Stimulated activated CD8-positive, alpha-beta memory T cell treated with anti-CD3 and anti-CD28 coated beads, Interleukin-4, amount 100 ng/mL, for 48 hours (primary cell): ENCODE measurements at regions not wholly inside any gene's neighbourhood (a gene's known extent, or its start where the extent isn't known, plus 50 kb on each side); places are given as distances from the start of the nearest gene placed in this dataset.
"Not testable (repeated sequence)": the region's sequence is repeated elsewhere in the genome, so short reads cannot be mapped to it uniquely, and the experiment has no call there.

ENCODE experiments used
- DNase-seq: peaks from one replicate; pipeline ENCODE4 v3.0.0-alpha.2; 2020

DNA sequence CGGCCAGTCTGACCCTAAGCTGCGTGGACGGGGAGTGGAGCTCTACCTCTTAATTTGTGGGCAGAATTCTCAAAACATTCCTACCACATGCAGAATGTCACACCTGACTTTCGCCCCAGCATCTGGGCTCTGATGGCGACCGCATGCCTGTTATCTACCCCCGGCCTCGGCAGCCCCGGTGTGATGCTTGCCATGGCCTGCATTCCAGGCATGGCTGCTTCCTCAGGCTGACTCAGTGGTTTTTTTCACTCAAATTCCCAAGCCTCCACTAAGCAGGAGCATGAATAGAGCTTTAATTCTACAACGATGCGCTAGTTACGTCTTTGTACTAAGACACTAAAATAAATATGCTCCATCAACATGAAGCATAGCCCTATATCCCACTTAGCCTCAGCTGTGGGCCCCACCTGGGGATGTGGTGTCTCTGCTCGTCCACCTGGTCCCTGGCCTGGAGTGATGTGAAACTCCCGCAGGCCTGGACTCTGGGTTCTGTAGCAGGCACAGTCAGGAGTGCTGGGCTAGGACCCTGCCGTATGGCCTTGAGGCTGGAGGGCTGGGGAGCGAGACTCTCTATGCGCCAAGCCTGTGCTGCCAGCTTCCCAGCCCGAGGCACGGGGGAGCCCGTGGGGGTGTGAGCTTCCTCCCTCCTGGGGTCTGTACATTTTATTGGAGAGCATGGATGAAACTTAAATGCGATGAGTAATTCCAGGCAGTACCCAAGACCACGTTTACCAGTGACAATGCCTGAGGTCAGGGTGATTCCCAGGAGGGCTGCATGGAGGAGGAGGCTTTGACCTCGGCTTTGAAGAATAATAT is 153.2 kb downstream of the CTTN start:
- no peak for DNase-seq

DNA sequence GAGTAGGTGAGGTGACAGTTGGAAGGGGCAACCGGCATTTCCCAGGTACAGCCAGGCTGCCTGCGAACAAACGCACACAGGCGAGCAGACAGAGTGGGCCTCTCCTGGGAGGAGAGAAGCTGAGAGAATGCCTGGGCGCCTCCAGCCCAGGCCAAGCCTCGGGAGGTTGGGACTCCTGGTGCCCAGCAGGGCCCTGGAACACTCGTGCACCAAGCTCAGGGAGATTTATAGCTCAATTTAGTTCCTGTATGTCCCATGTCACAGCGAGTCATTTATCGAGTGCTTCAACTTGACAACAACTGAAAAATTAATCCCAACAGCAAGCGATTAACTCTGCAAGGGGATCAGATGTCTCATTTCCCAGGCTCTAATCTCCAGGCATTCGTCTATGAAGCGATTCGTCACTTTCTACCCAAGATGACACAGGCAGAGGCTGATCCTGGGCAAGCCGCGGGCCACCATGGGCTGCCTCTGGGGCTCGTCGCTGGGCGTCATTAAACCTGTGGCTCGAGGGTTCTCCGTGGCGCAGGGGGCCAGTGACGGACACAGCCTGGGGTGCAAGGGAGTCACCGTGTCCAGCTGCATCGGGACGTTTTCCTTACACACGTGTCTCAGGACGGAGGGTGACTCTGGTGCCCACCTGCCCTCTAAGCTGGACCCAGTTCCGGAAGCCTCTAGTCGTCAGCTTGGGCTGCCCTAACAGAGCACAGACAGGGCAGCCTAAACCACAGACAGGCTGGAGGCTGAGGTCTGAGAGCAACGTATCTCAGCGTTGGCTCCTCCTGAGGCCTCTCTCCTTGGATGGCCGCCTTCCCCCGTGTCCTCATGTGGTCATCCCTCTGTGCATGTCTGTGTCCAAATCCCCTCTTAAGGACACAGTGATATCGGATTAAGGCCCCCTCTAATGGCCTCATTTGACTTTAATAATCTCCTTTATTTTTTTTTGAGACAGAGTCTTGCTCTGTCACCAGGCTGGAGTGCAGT is 154.1 kb downstream of the CTTN start:
- no peak for DNase-seq

DNA sequence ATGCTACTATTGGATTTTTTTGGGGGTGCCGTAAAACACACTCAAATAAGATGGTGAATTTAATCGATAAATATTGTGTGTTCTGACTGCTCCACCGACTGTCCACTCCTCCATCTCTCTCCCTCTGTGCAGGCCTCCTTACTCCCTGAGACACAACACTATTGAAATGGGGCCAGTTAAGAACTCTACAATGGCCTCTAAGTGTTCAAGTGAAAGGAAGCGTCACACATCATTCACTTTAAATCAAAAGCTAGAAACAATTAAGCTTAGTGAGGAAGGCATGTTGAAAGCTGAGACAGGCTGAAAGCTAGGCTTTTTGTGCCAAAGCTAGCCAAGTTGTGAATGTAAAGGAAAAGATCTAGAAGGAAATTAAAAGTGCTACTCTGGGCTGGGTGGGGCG is 156.7 kb downstream of the CTTN start:
- no peak for DNase-seq

DNA sequence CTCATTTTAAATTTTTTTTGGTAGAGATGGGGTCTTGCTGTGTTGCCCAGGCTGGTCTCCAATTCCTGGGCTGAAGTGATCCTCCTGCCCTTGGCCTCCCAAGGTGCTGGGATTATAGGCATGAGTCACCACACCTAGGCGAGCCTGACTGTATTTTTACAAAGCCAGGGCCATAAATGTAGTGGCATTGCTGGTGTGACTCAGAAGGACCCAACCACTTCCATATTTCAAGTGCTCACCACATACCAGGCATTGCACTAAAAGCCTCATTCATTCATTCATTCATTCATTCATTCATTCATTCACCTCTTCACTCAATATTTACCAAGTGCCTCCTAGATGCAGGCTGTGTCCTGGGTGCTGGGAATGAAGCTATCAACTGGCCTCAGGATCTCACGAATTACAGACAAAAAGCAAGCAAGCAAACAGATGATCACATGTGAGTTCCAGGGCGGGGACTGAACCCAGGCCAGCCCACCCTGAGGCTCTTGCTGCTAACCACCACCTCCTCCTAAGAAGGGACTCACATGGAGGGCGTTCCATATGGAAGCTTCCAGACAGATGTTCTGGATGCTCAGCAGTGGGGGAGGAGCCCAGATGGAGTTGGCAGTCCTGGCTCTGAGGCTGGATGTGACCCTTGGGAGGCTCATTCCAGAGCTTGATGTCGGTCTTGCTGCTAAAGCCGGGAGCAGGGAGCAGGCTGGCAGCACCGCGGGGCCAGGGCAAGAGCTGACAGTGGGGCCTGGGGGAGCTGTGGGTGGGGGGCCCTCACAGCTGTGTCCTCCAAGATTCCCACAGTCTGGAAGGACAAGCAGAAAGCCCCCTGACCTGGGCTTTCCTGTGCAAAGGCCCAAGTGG is 158.8 kb downstream of the CTTN start:
- DNase-seq: no peak

DNA sequence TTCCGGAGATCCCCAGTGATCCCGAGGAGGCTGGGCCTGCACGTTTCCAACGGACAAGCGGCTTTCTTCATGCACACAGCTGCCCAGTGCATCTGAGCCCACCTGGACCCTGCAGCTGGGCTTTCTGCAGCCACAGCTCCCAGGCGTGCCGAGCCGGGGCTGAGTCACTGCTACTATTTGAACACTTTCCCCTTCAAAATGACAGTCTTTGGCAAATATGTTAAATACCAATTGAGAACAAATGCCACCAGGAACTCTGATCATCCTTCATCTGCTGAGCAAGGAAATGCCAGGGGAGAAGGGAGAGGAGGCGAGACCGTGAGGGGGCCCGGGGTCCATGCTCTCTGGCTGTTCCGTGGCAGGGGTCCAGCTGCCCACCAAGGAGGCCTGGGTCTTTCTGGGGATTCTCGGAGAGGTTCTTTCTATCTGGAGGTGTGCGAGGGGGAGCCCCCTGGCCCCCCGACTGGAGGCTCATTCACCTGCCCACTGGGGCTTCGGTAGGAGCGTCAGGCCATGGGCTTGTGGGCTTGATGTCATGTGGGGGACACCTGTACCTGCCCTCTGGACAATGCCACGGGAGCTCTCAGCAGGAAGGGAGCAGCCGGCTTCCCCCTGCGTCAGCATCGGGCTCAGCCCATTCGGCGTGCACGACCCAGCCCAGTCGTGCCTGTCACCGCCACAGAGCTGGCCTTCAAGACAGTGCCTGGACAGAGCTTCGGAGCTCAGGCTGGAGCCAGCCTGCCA is 159.6 kb downstream of the CTTN start:
- DNase-seq: no peak

DNA sequence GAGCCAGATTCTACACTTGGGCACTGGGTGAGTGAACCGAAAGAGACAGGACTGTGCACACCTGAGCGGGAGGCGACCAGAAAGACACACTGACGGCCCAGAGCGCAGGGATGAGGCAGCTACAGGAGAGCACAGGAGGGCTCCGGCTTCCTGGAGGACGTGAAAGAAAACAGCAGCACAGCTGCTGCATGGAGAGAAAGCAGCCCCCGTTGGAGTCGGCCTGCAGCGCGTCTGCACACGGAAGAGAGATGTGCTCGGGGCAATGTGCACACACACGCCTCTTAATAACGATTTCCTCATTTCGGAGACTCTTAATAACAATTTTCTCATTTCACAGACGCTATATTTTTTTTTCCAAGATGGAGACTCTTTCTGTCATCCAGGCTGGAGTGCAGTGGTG is 160.4 kb downstream of the CTTN start:
- DNase-seq: no peak

DNA sequence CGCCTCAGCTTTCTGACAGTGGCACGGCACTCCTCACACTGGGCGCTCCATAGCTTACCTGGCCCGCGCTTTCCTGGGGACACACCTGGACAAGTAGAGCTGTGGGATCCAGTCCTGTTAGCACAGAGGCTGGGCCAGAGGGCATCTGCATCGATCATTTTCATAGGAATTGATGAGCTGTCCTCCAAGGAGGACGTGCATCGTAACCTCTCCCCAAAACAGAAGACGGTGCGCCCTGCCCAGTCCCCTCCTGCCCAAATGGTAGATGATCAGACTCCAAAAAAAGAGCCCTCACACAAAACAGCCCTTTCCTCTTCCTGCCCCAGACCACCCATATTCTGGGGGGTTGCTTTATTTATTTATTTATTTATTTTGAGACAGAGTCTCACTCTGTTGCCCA is 161.2 kb downstream of the CTTN start:
- DNase-seq: no peak

DNA sequence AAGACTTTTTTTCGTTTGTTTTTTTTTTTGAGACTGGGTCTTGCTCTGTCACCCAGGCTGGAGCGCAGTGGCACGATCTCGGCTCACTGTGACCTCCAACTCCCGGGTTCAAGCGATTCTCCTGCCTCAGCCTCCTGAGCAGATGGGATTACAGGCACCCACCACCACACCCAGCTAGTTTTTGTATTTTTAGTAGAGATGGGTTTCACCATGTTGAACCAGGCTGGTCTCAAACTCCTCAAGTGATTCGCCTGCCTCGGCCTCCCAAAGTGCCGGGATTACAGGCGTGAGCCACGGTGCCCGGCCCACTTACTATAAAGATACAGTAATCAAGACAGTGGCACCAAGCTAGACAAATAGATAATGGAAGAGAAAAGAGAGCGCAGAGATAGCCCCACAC is 162.3 kb downstream of the CTTN start:
- DNase-seq: not testable (repeated sequence)

DNA sequence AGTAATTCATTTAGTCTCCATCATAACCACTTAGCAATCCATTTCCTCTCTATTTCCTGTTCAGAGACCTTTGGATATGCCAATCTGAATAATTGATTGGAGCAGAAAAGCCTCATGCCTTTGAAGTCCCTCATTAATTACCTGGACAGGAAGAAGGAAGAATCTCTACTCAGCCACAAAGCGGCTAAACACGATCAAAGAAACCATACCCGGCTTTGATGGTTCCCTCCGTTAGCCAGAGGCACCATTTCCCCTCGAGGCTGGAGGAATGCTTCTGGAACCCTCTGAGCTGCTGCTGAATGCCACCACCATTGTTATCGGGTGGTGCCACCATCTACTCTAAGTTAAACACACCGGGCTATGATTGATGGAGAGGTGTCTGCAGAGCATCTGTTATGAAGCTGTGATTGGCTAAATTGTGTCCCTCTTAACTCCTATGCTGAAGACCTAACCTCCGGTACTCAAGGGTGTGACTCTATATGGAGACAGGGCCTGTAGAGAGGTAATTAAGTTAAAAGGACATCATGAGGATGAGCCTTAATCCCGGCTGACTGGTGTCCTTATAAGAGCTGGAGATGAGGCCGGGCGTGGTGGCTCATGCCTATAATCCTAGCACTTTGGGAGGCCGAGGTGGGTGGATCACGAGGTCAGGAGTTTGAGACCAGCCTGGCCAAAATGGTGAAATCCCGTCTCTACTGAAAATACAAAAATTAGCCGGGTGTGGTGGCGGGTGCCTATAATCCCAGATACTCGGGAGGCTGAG is 168.6 kb downstream of the CTTN start:
- no peak for DNase-seq

DNA sequence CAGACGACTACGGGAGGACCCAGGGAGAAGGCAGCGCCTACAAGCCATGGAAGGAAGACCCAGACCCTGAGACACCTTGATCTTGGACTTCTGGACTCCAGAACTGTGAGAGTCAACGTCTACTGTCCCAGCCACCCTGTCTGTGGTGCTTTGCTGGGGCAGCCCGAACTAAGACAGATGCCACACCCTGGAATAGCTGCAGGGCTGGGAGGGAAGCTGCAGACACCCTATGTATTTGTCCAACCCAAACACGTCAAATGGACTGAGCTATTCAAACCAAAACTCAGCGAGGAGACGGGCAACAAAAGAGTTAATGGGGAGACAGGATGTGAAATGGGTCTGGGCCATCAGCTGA is 169.3 kb downstream of the CTTN start:
- no peak for DNase-seq

DNA sequence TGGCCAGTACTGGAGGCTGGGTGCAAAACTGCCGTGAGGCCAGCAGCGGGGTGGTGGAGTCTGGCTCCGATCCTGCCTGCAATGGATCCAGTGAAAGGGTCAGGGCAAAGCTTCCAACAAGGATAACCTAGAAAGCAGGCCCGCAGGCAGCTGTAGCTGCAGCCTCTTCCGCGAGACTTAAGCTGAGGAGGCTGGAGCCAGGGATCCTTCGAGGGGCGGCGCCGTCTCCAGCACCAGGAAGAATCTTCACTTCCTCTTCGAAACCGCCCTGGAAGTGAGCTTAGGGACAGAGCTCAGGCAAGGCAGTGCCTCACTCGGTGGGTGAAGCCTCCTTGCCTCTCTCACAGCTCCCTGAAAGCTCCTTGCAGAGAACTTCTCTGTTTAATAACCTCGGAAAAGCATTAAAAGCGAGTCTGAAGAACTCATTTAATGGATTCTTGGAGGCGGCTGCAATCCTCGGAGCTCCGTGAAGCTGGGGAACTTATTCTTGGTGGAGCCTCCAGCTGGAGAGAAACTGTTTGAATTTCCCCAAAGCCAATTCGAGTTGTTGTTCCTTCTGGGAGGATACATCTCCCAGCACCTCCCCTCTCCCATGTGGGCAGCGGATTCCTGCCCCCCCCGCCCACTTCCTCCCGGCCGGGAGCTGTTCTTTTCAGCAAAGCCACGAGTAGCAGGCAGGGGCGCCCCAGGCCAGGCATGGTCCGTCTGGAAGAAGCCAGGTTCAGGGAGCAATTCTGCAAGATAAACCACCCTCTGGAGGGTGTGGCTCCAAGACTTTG is 169.9 kb downstream of the CTTN start:
- DNase-seq: no peak

DNA sequence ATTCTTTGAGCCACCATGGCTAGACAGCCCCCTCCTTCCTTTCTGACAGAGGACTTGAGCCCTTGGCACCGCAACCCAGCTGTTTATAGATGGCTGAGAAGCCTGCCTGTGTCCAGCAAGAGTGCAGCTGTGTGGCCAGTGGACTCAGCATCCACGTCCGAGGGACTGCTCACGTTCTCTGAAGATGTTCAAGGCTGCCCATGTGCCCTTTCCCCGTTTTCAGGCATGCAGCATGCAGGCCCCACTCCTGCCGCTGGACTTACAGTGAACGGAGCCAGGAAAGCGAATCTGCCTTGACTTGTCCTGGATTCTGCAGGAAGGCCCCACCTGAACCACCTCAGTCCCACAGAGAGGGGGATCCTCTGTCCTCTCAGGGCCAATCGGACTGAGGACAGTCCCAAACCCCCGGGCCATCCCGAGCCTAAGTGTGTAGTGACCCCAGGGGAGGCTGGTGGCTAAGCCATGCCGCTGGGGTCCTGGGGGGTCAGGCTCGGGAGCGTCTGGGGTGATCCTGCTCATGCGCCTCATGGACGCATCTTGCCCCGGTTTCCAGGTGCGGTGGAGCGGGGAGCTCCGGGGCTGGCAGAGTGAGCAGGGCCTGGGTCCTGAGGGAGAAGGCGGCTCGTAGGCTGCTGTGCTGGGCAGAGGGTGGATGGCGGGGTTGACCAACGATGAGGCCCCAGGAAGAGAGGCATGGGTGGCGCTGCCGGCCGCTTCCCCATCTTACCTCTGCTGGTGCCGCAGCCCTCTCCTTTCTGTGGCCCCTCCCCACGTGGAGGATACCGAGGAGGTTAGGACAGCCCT is 170.7 kb downstream of the CTTN start:
- no peak for DNase-seq

DNA sequence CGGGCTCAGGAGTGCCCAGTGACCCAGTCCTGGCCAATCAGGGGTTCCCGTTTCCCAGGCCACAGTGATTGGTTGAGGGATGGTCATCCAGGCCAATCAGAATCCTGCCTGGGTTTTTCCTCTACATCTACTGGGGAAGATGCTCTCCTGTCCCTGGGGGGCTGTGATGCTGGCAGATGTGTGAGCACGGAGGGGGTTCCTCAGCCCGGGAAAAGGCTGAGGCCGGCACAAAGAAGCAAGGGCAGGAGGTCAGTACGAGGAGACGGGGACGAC is 171.2 kb downstream of the CTTN start:
- DNase-seq: no peak

DNA sequence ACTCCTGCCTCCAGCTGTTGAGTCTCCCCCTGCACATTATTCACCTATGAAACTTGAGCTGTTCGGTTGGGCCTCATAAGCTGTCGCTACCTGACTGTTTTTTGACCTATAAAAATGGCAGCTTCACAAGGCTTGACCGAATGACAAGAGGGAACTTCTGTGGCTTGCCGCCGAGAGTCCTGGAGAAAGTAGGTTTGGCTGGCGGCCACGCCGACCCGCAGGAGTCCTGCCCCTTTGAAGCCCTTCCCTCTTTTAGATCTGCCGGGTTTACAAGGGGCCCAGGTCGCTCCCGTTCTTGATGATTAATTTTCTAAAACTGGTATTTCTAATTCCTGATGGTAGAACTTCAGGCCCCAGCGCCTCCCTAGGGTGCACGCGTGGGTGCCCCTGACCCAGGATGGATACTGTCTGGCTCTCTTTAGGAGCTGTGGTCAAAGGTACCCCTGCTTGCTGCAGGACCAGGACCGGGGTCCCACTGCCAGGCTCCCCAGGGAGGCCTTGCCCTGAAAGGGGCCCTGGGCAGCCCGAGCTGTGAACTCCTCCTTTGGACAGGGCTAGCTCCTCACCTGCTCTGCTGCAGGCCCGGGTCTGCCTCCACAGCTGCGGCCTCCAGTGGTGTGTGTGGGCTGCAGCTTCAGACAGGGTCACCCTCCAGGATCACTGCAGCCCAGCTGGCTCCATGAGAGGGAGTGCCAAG is 171.8 kb downstream of the CTTN start:
- no peak for DNase-seq

DNA sequence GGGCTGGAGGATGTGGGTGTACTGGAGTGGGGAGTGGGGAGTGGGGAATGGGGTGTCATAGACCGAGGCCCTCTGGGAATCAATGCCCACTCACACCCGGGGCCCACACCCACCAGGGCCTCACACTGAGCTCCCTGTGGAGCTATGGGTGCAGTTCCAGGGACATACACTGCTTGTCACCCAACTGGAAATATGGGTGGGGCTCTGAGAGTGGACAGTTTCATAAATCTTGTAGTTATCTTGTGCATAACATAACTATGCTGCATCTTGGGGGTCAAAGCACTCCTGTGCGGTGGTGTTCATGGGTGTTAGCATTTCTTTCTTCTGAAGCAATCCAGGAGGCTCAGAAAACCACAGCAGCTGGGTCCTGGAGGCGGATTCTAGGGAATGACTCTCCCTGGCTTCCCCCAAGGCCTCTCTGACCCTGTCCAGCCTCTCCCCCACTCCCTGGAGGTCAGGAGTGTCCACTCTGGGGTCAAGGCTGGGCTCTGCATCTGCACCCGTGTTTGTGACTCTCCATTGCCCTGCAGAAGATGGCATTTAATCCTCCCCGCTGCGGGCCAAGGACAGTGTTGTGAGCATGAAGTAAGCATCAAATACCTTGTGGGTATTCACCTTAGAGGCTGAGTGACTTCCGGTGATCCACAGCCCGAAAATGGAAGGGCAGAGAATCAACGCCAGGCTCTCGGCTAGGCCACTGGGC is 172.5 kb downstream of the CTTN start:
- DNase-seq: no peak

DNA sequence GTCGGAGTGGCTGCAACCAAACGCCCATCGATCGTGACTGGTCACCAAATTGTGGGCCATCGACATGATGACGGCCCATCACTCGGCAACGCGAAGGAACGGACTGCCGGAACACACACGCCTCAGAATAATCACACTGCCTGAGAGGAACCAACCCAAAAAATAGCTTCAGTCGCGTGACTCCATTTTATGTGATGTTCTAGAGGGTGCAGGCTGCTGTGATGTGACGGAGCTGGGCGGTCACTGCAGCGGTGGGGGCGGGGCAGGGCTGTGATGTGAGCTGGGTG is 174.6 kb downstream of the CTTN start:
- no peak for DNase-seq

DNA sequence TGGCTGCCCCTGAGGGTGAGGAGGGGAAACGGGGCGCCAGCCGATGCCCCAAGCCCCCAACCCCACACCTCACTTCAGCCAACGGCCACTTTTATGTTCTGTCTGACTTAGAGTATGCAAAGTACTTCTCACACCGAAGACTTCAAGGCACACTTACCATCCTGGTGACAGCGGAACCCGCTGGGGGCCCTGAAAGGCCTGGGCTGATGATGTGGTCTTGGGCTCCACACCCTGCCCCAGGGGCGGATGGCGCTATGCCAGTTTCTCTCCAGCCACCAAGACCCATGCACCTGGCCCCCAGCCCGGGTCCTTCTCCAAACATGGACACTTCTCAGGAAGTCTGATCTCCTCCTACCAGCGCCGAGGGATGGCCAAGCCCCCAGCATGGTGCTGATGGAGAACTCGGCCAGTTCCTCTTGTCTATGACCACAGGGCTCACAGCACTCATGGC is 175.4 kb downstream of the CTTN start:
- DNase-seq: no peak

DNA sequence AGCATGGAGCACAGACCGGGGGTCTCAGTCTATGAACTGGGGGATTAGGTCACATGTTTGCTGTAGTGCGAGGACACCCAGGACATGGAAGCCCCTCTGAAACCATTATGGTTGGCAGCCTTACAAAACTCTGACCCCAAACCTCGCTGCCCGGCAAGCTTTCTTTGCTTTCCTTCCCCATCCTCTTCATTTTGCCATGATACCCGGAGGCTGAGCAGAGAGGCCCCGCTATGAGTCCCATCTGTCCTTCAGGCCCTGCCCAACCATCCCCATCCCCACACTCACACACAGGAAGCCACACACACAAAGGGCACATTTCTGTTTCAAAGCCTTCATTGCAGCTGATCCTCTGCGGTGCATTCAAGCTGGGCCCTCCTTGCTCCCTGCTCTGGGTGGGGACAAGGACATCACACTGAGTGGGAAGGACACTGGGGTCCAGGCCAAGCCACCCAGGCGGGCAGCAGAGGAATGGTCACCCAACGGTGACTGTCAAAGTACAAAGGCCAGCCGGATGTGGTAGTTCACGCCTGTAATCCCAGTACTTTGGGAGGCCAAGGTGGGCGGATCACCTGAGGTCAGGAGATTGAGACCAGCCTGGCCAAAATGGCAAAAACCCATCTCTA is 176.5 kb downstream of the CTTN start:
- DNase-seq: no peak
